ENCODE measurements at regions not wholly inside any gene's neighbourhood (a gene's known extent, or its start where the extent isn't known, plus 50 kb on each side); places are given as distances from the start of the nearest gene placed in this dataset.
A peak's percentile ranks its signal among the peaks of the same experiment; 100 is the strongest.

- no peak for DNase-seq
Observed at GRCh38 chr13:31898378-31899071, 133.0 kb upstream of the FRY start.

GRCh38 chr13:31901985-31902384, 129.6 kb upstream of the FRY start:
- no peak for DNase-seq

DNA sequence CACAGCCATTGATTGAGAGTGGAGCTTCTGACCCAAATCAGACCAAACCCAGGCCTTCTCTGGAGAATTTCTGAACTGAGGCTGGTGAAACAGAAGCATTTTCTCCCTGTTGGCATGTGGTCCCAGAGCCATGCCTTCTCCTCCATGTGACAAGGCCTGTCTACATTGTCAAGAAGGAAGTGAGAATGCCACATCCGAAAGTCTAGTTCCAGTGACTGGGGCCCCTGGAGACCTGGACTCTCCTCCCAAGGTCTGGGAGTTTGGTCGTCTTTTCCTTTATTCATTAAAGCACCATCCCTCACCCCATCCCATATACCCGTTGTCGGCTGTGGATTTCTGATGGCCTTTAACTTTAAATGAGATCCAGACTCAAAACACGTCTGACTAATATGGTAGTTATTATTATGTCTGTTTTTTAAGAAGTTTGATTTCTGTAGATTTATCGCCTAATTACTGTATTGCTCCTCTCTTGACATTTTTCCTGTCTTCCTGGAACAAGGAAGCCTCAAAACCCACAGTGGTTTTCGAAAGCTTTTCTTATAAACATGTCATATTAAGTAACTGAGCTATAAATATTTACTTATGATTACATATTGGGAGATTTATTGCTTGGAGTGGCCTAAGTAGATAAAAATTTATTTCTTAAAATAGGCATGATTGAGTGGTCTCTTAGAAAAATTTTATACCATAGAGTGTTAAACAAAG, 128.3 kb upstream of the FRY start:
- DNase-seq, result peak; percentile 51

DNA sequence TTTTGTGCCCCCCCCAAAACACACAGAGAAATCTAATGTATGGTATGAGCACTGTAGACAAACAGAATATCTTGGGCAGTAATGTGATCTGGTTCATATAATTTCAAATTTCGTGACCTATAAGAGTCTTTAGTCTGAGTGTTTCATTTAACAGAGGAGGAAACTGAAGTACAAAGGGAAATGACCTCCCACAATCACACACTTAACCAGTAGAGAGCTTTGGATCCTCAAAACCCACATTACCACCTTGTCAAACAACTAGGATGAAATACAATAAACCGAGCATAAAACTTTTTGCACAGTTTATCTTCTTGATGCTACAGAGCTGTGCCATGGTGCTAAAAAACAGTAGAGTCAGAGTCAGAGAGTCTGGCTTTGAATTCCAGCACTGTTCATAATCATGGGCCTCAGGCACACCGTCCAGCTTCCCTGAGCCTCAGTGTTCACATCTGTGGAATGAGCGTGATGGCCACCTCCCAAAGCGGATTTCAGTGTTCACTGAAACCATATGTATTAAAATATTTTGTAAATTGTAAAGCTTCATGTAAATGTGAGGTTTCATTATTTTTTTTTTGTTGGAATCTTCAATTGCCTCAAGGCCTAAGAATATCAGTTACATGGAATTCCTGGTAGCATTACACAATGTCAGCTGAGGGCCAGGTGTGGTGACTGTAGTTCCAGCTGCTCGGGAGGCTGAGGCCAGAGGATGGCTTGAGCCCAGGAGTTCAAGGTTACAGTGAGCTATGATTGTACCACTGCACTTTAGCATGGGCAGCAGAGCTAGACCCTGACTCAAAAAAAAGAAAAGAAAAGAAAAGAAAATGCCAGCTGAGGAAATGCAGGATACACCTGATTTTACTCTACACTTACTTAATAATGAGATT, 126.4 kb upstream of the FRY start:
- no peak for DNase-seq

GRCh38 chr13:31905961-31906360, 125.6 kb upstream of the FRY start:
- no peak for DNase-seq

GRCh38 chr13:31908696-31909411, 122.7 kb upstream of the FRY start:
- no peak for DNase-seq

DNA sequence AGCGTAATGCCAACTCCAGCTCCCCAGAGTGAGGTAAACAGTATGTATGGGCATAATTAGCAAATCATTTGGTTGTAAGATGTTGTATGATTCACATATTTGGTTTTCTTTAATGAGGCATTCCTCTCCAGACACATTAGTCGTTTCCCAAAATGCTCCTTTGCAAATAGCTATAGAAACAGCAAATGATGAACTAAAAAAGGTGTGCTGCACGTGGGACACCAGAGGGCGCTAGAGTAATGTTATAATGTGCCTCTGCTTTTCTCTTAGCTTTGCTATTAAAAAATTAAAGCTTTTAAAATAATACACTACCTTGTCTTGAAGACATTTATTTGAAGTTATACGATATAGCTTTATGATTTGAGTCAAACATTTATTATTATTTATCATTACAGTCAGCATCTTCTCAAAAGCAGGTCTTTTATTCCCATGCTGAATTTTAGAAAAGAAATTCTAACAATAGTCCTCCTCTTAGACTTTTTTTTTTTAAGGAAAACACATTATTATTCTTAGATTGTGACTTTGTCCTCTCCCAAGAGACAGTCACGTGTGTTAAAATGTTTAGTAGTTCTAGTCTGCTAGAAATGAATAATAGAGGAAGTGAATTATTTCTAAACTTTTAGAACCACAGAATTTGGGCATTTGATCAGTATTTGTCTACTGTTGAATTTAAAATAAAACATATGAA, 121.6 kb upstream of the FRY start:
- peak; percentile 52 for DNase-seq

DNA sequence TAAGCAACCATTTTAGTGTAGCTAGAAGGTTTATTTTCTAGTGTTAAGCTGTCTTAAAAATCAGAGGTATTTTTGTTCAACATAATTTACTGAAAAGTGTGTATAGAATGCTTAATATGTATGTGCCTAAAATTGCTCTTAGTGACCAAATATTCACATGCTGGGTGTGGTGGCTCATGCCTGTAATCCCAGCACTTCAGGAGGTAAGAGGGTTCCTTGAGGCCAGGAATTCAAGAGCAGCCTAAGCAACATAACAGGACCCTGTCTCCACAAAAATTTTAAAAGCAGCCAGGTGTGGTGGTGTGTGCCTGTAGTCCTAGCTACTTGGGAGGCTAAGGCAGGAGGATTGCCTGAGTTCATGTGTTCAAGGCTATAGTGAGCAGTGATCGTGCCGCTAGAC, 120.9 kb upstream of the FRY start:
- no peak for DNase-seq

GRCh38 chr13:31912647-31913401, 118.8 kb upstream of the FRY start:
- DNase-seq, result no peak

- DNase-seq, result no peak
Observed at GRCh38 chr13:31913459-31913858, 118.1 kb upstream of the FRY start.

DNA sequence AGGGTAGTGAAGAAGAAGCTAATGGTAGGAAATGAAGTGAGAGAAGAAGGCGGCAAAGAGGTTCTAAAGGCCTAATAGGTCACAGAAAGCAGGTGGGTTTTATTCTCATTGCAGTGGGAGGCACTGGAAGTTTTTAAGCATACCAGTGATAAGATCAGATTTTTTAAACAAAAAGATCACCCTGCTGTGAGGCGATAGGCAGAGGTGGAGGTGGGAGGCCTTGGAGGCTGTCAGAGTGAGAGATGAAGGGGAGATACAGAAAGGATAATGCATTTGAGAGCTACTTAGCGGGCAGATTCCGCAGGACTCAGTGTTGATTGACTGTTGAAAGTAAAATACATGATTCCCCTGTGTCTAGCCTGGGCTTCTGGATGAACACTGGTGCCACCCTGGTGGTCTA, 116.7 kb upstream of the FRY start:
- no peak for DNase-seq

- no peak for DNase-seq
Observed at GRCh38 chr13:31918707-31919106, 112.9 kb upstream of the FRY start.

DNA sequence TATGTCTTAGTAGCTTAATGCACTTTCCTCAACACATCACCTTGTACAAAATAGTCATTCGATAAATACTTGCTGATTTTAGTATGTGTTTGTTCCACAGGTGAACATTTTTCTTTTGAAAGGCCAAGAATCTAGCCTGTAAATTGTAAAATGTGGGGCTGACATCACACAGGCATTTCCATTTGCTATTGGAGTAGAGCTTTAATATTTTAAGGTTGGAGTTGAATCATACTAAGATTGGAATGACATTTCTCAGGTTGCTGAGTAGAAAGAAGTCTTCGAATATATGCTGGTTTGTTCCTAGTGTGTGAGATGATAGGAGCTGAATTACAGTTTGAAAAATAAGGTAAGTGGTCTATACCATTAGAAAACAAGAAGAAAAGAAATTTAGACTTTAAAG, 112.3 kb upstream of the FRY start:
- DNase-seq, result no peak

DNA sequence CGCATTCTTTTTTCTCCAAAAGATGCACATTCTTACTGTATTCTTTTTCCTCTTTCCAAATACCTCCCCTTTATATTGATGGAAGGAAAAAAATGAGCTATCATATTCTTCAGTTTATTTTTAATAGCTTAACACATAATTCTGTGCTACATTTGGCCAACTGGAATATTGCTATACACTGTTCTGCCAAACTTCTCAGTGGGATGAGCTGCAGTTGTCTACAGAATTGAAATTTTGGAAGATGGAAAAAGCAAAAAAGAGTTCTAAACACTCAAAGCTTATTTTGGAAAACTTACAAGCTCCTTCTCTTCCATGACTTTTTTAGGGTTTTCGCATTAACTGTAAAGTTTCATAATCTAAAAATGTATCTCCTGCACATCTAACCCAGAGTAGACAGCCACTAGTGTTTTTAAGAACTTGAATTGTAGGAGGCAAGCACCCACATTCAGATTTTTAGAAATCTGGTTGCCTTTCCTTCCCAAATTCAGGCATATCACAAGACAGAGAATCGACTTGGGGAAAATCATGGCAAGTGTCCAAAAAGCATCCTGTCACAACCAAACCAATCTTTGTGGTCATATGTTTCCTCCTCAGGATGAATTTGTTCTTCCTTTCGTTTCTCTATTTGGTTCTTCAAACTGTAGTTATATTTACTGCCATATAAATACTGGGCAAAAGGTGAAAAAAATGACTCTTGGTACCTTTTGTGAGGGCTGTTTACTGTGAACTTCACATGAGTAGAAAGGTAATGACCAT, 111.4 kb upstream of the FRY start:
- DNase-seq, result no peak

DNA sequence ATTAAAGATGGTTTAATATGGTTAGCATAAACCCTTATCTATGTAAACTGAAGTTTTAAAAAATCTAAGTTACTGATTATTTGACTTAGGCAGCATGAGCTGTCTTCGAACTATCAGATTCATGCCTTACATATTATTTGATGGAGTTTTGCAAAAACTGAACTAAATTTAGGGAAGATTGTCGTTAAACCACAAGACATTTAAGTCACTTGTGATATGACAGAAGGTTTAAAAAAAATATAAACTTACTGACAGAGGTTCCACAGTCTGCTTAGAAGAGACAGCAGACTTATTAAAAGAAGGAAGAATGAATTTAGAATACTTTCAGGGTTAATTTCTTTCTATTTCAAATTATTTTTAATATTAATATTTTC, 110.9 kb upstream of the FRY start:
- DNase-seq, result no peak

GRCh38 chr13:31922724-31923123, 108.8 kb upstream of the FRY start:
- DNase-seq, result no peak

GRCh38 chr13:31923134-31923763, 108.3 kb upstream of the FRY start:
- no peak for DNase-seq

DNA sequence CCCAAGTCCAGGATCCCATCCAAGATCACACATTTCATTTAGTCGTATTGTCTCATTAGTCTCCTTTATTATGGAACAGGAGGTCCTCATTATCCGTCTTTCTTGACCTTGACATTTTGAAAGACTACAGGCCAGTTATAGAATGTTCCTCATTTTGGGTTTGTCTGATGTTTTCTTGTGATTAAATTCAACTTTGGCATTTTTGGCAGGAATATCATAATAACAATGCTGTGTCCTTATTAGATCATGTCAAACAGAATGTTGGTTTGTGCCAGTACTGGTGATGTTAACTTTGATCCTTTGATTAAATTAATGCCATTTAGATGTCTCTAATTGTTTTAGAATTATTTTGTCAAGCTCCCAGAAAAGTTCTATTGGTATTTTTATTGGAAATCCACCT, 106.5 kb upstream of the FRY start:
- DNase-seq, result no peak

DNA sequence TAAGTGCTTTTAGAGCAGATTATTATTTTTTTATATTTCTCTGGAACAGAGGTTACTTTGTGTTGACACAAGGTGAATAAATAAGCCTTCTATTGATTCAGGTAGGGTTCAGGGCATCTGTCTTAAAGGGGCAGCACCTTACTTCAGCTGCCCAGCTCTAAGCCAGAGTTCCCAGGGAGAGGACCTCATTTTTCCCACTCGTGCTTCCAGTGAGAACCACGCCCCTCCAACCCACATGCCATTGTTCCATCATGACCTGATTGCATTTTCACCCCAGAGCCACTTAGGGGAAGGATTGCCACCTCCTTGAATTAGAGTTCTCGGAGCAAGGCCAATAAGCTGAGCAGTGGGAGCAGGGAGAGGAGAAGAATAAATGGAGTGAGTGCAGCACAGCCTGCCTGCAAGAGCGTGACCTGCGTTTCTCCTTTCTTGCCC, 104.3 kb upstream of the FRY start:
- no peak for DNase-seq

DNA sequence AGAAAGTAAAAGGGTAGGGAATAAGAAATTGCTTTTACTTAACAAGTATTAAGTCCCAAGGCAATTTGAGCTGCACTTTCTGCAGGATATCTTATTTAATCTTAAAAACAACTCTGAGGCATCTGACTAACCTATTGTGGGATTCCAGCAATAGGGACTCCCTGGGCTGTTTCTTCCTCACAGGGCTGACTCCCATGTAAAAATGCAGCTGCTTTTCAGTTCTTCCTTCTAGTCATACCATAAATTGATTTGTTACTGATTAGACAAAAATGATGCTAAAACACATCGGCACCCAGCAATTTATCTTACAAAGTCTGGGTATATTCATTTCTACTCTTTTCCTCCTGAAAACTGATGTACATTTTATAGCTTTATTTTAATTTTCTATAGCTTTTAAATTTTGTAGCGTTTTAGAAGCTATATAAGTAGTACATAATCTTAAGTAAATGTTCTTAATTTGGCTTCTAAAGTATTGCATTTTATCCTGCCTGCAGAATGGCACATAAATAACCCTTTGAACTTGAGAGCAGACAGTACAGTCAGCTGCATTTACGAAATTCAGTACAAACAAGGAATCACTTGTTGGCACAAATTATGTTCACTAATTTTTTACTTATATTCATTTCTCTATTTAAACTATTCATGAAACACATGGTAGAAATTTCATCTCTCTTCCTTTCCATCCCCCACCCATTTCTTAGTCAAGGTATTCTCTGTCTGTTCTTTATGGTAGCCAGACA, 102.4 kb upstream of the FRY start:
- DNase-seq, result no peak
